BJ (cell line): ENCODE measurements at regions not wholly inside any gene's neighbourhood (a gene's known extent, or its start where the extent isn't known, plus 50 kb on each side); places are given as distances from the start of the nearest gene placed in this dataset.

Source experiments
- CTCF ChIA-PET: fragments of 350-600 bp; formaldehyde crosslinking; extraction: SDS; loops from one replicate; lab custom pipeline; 2021; ENCODE audit warnings: antibody characterized with exemption, inconsistent platforms; lab: Yijun Ruan, JAX
- POLR2A ChIA-PET: fragments of 300-600 bp; sonication (Branson Sonifier 250); formaldehyde crosslinking; extraction: SDS; loops from one replicate; lab custom pipeline; 2021; ENCODE audit warnings: antibody characterized with exemption; lab: Charles Lee
- DNase-seq: peaks from one replicate; pipeline ENCODE4 v3.0.0-alpha.2; 2011; ENCODE audit warnings: low read depth
- H3K27me3 ChIP-seq: 2 replicates; pipeline ENCODE4 v1.6.0; 2011; ENCODE audit warnings: low read length; ENCODE audit not compliant: control insufficient read depth, insufficient read depth
- H3K36me3 ChIP-seq: 2 replicates; pipeline ENCODE4 v1.5.1; 2011; ENCODE audit warnings: low read length; ENCODE audit not compliant: control insufficient read depth, insufficient read depth
- H3K4me3 ChIP-seq: 2 replicates; pipeline ENCODE4 v1.5.1; 2011; ENCODE audit warnings: low read depth, mild to moderate bottlenecking, control low read depth, low read length
- CTCF ChIP-seq: IDR thresholded peaks from 2 replicates; pipeline ENCODE4 v1.5.1; 2011; ENCODE audit warnings: low read depth, mild to moderate bottlenecking, control low read depth, inconsistent platforms, low read length, moderate library complexity; ENCODE audit not compliant: insufficient read depth

DNA sequence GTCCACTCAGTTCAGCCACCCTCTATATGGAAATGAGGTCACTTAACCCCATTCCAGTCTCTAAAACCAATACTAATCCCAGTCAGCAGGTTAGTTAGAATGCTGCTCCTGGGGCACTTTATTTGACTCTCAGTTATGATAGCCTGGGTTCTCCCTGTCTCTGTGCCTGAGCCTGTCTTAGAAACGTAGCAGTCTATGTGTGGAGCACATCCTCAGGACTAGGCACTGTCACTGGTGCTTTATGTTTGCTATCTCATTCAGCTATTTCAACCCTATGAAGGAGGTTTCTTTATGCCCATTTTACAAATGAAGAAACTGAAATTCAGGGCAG, 152.5 kb upstream of the PKDCC start:
- no peak for TF ChIP-seq CTCF
- POLR2A ChIA-PET, result no interaction called here

GRCh38 chr2:41896186-41896846, 151.5 kb upstream of the PKDCC start:
- ChIA-PET CTCF (interaction anchor here (1.0 to 1.5 kb wide), 3 partner anchors 9 to 190 kb away, joined by 3 to 6 read pairs (median 4); no protein-coding TSS in a partner anchor), POLR2A (no interaction called here)
- Histone ChIP-seq H3K27me3 (no peaks in the 10 kb centered on the region; the same call in none of the 2 replicates), H3K4me3 (no peak overlapping the region), H3K36me3 (no peaks in the 10 kb centered on the region)
- no peak for DNase-seq
- no peak for TF ChIP-seq CTCF

More for the DNA sequence above, 152.5 kb upstream of the PKDCC start:
- Histone ChIP-seq H3K36me3 (no peaks in the 10 kb centered on the region), H3K27me3 (no peaks in the 10 kb centered on the region; the same call in none of the 2 replicates), H3K4me3 (no peak overlapping the region)
- no peak for DNase-seq
- CTCF ChIA-PET, result interaction anchor here (0.9 to 1.0 kb wide), 2 partner anchors 191 to 1104 kb away, joined by 3 read pairs; no protein-coding TSS in a partner anchor

DNA sequence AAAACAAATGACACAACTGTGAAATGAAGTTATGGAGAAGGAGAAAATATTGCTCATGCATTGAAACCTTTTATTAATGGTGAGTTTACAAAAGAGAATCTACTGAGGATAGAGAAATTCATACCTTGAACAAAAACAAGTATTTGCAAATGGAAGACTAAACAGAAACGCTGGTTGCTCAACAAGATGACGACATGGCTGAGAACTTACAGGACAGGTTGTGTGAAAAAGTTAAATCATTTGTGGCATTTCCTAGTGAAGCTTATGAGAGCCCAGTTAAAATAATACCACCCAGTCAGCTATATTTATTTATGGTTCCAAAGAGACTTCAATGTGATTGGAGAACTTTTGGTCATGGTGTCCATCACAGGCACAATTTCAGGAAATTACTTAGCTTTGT, 148.6 kb upstream of the PKDCC start:
- no peaks in the 10 kb centered on the region for H3K36me3 ChIP-seq
- TF ChIP-seq CTCF, result no peak
- ChIA-PET CTCF (interaction anchor here (0.6 to 1.5 kb wide), 2 partner anchors 29 to 188 kb away, joined by 3 to 4 read pairs; no protein-coding TSS in a partner anchor), POLR2A (no interaction called here)
- DNase-seq, result no peak
- H3K27me3 ChIP-seq, result no peaks in the 10 kb centered on the region; the same call in none of the 2 replicates
- no peak overlapping the region for H3K4me3 ChIP-seq

DNA sequence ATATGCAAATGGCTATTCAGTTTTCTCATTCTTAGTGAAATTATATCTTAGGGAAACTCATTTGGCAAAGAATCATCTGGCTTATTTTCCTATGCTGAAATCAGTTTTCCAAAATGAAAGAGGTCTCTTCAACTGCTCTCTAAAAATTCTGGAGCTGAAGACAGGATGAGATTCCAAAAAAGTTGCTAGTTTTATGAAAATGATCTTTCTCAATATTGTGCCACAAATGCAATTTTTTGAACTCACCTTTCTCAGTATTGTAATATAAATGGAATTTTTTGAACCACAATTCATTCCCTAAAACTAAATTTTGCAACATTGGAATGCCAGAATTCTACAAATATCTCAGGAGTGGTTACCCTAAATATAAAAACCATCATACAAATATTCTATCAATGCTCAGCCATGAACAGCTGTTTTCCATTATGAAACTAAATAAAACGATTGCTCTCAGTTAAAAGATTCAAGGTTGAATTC, 147.7 kb upstream of the PKDCC start:
- no peak overlapping the region for H3K4me3 ChIP-seq
- ChIA-PET POLR2A (no interaction called here), CTCF (no interaction called here)

More for the DNA sequence above, 147.7 kb upstream of the PKDCC start:
- Histone ChIP-seq H3K36me3 (no peaks in the 10 kb centered on the region), H3K27me3 (no peaks in the 10 kb centered on the region; the same call in none of the 2 replicates)
- TF ChIP-seq CTCF, result no peak
- DNase-seq, result no peak
